WTC11 (cell line): ENCODE measurements at regions not wholly inside any gene's neighbourhood (a gene's known extent, or its start where the extent isn't known, plus 50 kb on each side); places are given as distances from the start of the nearest gene placed in this dataset.

ENCODE experiments used
- CREB1 ChIP-seq: sonication (generic); formaldehyde crosslinking; IDR thresholded peaks from 2 replicates; pipeline ENCODE4 v1.8.0; 2023; ENCODE audit warnings: mild to moderate bottlenecking, missing genetic modification reagents
- CREM ChIP-seq: sonication (generic); formaldehyde crosslinking; IDR thresholded peaks from 2 replicates; pipeline ENCODE4 v1.8.1; 2022; ENCODE audit warnings: mild to moderate bottlenecking, missing genetic modification reagents, moderate library complexity
- CTCF ChIP-seq: fragments of 200-600 bp; IDR thresholded peaks from 2 replicates; pipeline ENCODE4 v1.8.0; 2022; ENCODE audit warnings: antibody characterized with exemption
- E2F4 ChIP-seq: sonication (generic); formaldehyde crosslinking; IDR thresholded peaks from 2 replicates; pipeline ENCODE4 v1.8.1; 2022; ENCODE audit warnings: low read depth, mild to moderate bottlenecking, moderate library complexity, missing genetic modification reagents, borderline replicate concordance
- FOXP1 ChIP-seq: sonication (generic); formaldehyde crosslinking; IDR thresholded peaks from 2 replicates; pipeline ENCODE4 v1.8.0; 2022; ENCODE audit warnings: missing genetic modification reagents, mild to moderate bottlenecking, moderate library complexity, borderline replicate concordance
- HMGA2 ChIP-seq: fragments of 250-450 bp; sonication (Bioruptor Pico); IDR thresholded peaks from 2 replicates; pipeline ENCODE4 v1.4.0; 2021; ENCODE audit warnings: mild to moderate bottlenecking, moderate library complexity
- KAT7 ChIP-seq: sonication (generic); formaldehyde crosslinking; IDR thresholded peaks from 2 replicates; pipeline ENCODE4 v1.8.1; 2023; ENCODE audit warnings: missing genetic modification reagents, mild to moderate bottlenecking, borderline replicate concordance
- NR2C2 ChIP-seq: sonication (generic); formaldehyde crosslinking; IDR thresholded peaks from 2 replicates; pipeline ENCODE4 v1.8.0; 2022; ENCODE audit warnings: mild to moderate bottlenecking, missing genetic modification reagents
- RELA ChIP-seq: sonication (generic); formaldehyde crosslinking; IDR thresholded peaks from 2 replicates; pipeline ENCODE4 v1.8.1; 2022; ENCODE audit warnings: missing genetic modification reagents, mild to moderate bottlenecking, borderline replicate concordance
- SMAD3 ChIP-seq: sonication (generic); formaldehyde crosslinking; IDR thresholded peaks from 2 replicates; pipeline ENCODE4 v1.8.0; 2022; ENCODE audit warnings: missing genetic modification reagents, mild to moderate bottlenecking, borderline replicate concordance
- SP1 ChIP-seq: sonication (generic); formaldehyde crosslinking; conservative IDR thresholded peaks from 2 replicates; pipeline ENCODE4 v1.8.1; 2022; ENCODE audit warnings: missing genetic modification reagents
- TCF7 ChIP-seq: sonication (generic); formaldehyde crosslinking; IDR thresholded peaks from 2 replicates; pipeline ENCODE4 v1.8.0; 2022; ENCODE audit warnings: mild to moderate bottlenecking, low read depth, missing genetic modification reagents, moderate library complexity
- ZNF121 ChIP-seq: sonication (generic); formaldehyde crosslinking; IDR thresholded peaks from 2 replicates; pipeline ENCODE4 v1.8.0; 2023; ENCODE audit warnings: missing genetic modification reagents
- ZNF232 ChIP-seq: sonication (generic); formaldehyde crosslinking; IDR thresholded peaks from 2 replicates; pipeline ENCODE4 v1.8.0; 2022; ENCODE audit warnings: mild to moderate bottlenecking, missing genetic modification reagents

- TF ChIP-seq SMAD3 (CRISPR knock-in tag): no peak
- no peak for TF ChIP-seq CTCF
- TF ChIP-seq RELA (CRISPR knock-in tag): no peak
- TF ChIP-seq NR2C2 (CRISPR knock-in tag): no peak
- no peak for TF ChIP-seq ZNF232 (CRISPR knock-in tag)
- TF ChIP-seq CREM: no peak
- TF ChIP-seq TCF7 (CRISPR knock-in tag): no peak
- no peak for TF ChIP-seq SP1 (CRISPR knock-in tag)
- TF ChIP-seq KAT7 (CRISPR knock-in tag): no peak
- TF ChIP-seq ZNF121 (CRISPR knock-in tag): no peak
- no peak for TF ChIP-seq HMGA2 (CRISPR knock-in tag)
- TF ChIP-seq E2F4 (CRISPR knock-in tag): no peak
- TF ChIP-seq CREB1 (CRISPR knock-in tag): no peak
- no peak for TF ChIP-seq FOXP1 (CRISPR knock-in tag)
Observed at GRCh38 chr18:78151234-78151633, 828.4 kb upstream of the SALL3 start.
